Natural killer cell (primary cell): ENCODE measurements at regions not wholly inside any gene's neighbourhood (a gene's known extent, or its start where the extent isn't known, plus 50 kb on each side); places are given as distances from the start of the nearest gene placed in this dataset.

Experiments
- ATAC-seq, 3 donors: fragments of 150-1000 bp in 2 of 3; fragments of 200-7000 bp in 1 of 3; cut with Tn5 transposase; 1 replicate in 1 of 3; 2 replicates in 2 of 3; pipeline ENCODE4 v1.10.0; 2021; ENCODE audit warnings: mild to moderate bottlenecking in 2 of 3, moderate library complexity in 2 of 3
- DNase-seq, 2 donors: peaks; one replicate each; pipeline versions ENCODE4 v3.0.0 to v3.0.0-alpha.2; 2013 to 2021; ENCODE audit warnings: mixed read lengths in 1 of 2
- H3K27ac ChIP-seq: one replicate; pipeline ENCODE4 v1.5.1; 2013; ENCODE audit warnings: mild to moderate bottlenecking, low read length
- H3K27me3 ChIP-seq: one replicate; pipeline ENCODE4 v1.6.1; 2013; ENCODE audit warnings: low read length; ENCODE audit not compliant: control insufficient read depth, insufficient read depth
- H3K36me3 ChIP-seq: one replicate; pipeline ENCODE4 v1.6.1; 2013; ENCODE audit warnings: low read length; ENCODE audit not compliant: control insufficient read depth, insufficient read depth
- H3K4me1 ChIP-seq: one replicate; pipeline ENCODE4 v1.6.1; 2013; ENCODE audit warnings: low read length; ENCODE audit not compliant: control insufficient read depth, insufficient read depth
- H3K4me3 ChIP-seq: one replicate; pipeline ENCODE4 v1.5.1; 2013; ENCODE audit warnings: low read length
- H3K9me3 ChIP-seq: one replicate; pipeline ENCODE4 v1.6.1; 2013; ENCODE audit warnings: low read length; ENCODE audit not compliant: control insufficient read depth, insufficient read depth
- H3K27ac Mint-ChIP-seq, 2 donors: one replicate each; pipeline ENCODE4 v1.8.0; 2022; ENCODE audit warnings: mild to moderate bottlenecking in 2 of 2, mixed read lengths in 2 of 2, moderate library complexity in 1 of 2
- H3K27me3 Mint-ChIP-seq, 2 donors: one replicate each; pipeline ENCODE4 v1.8.0; 2022; ENCODE audit warnings: low read depth in 2 of 2, mixed read lengths in 2 of 2
- H3K36me3 Mint-ChIP-seq: one replicate; pipeline ENCODE4 v1.8.0; 2022; ENCODE audit warnings: mixed read lengths
- H3K4me1 Mint-ChIP-seq, 2 donors: one replicate each; pipeline ENCODE4 v1.8.0; 2022; ENCODE audit warnings: mixed read lengths in 2 of 2
- H3K4me3 Mint-ChIP-seq: one replicate; pipeline ENCODE4 v1.8.0; 2022; ENCODE audit warnings: mild to moderate bottlenecking, moderate library complexity, mixed read lengths
- H3K9me3 Mint-ChIP-seq, 2 donors: one replicate each; pipeline ENCODE4 v1.8.0; 2022; ENCODE audit warnings: mixed read lengths in 2 of 2
- WGBS: methylation state at CpG from one replicate; pipeline ENCODE4 v1.1.7; 2013; ENCODE audit warnings: missing lambda C conversion rate; ENCODE audit not compliant: insufficient coverage; 5-methylcytosine and 5-hydroxymethylcytosine counted together
- intact Hi-C: fragments of 100-400 bp; cut with micrococcal nuclease; formaldehyde crosslinking; loops from one replicate; pipeline ENCODE4 v1.14.2; 2022
- TF ChIP-seq, protein P1 (sequence below): fragments of 200-600 bp; IDR thresholded peaks from one replicate; pipeline ENCODE4 v1.8.0; 2022; ENCODE audit warnings: antibody characterized with exemption

DNA sequence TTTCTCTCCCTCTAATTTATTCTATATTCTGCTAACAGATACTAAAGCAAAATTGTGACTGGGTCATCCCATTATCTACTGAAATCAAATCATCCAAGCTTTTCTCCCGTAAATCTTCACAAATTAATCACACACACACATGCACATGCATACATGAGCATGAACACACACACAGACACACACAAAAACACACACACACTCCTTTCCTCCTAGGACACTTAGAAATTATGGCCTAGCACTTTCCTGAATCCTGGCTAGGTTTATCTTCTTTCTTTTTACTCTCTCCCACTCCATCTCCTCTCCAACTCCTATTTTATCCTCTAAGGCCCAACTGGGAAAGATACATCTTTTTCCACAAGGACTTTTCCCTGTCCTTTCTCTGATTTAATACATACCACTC lies 255.6 kb upstream of the G2E3 start:
- Histone ChIP-seq H3K27me3 (no peaks in the 10 kb centered on the region), H3K9me3 (no peaks in the 10 kb centered on the region), H3K4me3 (no peak overlapping the region), H3K27ac (no peak overlapping the region), H3K36me3 (no peaks in the 10 kb centered on the region), H3K4me1 (no peaks in the 10 kb centered on the region)
- H3K4me1 Mint-ChIP-seq = no peaks in the 10 kb centered on the region
- intact Hi-C loops = no loop called here
- H3K4me3 Mint-ChIP-seq = no peak overlapping the region
- DNase-seq (no peak), ATAC-seq (no peak)
- TF ChIP-seq, protein P1, sequence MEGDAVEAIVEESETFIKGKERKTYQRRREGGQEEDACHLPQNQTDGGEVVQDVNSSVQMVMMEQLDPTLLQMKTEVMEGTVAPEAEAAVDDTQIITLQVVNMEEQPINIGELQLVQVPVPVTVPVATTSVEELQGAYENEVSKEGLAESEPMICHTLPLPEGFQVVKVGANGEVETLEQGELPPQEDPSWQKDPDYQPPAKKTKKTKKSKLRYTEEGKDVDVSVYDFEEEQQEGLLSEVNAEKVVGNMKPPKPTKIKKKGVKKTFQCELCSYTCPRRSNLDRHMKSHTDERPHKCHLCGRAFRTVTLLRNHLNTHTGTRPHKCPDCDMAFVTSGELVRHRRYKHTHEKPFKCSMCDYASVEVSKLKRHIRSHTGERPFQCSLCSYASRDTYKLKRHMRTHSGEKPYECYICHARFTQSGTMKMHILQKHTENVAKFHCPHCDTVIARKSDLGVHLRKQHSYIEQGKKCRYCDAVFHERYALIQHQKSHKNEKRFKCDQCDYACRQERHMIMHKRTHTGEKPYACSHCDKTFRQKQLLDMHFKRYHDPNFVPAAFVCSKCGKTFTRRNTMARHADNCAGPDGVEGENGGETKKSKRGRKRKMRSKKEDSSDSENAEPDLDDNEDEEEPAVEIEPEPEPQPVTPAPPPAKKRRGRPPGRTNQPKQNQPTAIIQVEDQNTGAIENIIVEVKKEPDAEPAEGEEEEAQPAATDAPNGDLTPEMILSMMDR = no peak
- 75% methylated on average over 1 of the region's 1 CpG for WGBS
- no peak overlapping the region for H3K27ac Mint-ChIP-seq
- H3K27me3 Mint-ChIP-seq = no peaks in the 10 kb centered on the region
- H3K36me3 Mint-ChIP-seq = no peaks in the 10 kb centered on the region
- peaks cover 3 to 8% of the 10 kb centered on the region in 2 donors for H3K9me3 Mint-ChIP-seq

DNA sequence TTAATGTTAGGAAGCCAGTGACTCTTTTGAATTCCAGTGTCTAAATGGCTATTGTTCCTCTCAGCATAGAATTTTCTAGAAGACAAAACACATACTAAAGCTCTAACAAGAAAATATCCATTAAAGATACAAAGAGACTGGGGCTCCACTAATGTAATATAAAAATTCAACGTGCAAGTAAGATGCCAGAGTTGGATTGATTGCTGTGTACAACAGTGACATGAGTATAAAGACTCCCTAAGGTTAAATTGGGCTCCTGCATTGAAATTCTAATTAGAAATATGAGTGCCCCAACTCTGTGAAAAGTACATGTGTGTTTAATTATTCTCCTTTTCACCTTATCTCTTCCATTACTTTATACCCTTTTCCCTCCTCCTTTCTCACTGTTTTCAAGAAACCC lies 253.6 kb upstream of the G2E3 start:
- WGBS = no CpG with 5 or more reads among the region's 1 CpG
- Mint-ChIP-seq H3K4me1 (no peaks in the 10 kb centered on the region), H3K4me3 (no peak overlapping the region), H3K27ac (no peak overlapping the region), H3K9me3 (peaks cover 0 to 10% of the 10 kb centered on the region in 2 donors), H3K36me3 (no peaks in the 10 kb centered on the region), H3K27me3 (no peaks in the 10 kb centered on the region)
- no peak overlapping the region for H3K27ac ChIP-seq
- H3K9me3 ChIP-seq = no peaks in the 10 kb centered on the region
- no peak overlapping the region for H3K4me3 ChIP-seq
- no peaks in the 10 kb centered on the region for H3K36me3 ChIP-seq
- TF ChIP-seq, protein P1 = no peak
- intact Hi-C loops = no loop called here
- DNase-seq (no peak), ATAC-seq (no peak)
- H3K4me1 ChIP-seq = no peaks in the 10 kb centered on the region
- H3K27me3 ChIP-seq = no peaks in the 10 kb centered on the region

DNA sequence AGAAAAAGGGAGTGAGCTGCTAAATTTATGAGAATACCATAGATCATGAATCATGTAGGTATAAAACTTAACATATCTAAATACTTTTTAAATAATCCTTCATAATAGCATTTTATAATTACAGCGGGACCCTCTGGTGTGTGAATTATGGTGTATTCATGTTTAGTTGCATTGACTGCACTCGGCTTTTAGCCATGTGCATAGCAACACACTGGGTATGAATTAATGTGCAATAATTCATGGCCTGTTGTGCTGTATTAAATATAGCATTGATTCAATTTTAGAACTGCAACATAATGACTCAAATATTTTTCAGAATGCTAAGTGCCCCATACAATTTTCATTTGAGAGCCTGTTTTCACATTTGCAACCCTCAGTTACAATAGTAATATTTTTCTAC lies 249.6 kb upstream of the G2E3 start:
- no peaks in the 10 kb centered on the region for H3K4me1 Mint-ChIP-seq
- H3K36me3 ChIP-seq = no peaks in the 10 kb centered on the region
- no peaks in the 10 kb centered on the region for H3K36me3 Mint-ChIP-seq

DNA sequence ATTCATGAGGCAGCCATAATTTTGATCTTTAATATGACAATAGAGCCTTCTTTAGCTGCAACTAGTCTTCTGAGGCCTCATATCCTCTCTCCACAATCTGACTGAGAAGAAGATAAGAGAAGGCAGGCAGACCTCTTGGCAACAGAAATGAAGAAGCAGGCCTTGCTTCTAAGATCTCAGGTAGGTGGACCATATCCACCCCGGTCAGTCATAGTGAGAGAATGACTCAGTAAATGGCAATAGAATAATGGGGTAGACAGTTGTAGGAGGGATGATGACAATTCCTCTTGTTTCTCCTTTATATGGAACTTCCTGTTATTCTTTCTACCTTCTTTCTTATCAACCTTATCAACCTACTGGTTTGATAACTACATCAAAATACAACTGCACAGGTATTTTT lies 246.7 kb upstream of the G2E3 start:
- no peak overlapping the region for H3K27ac Mint-ChIP-seq
- no peaks in the 10 kb centered on the region for H3K27me3 ChIP-seq
- H3K4me3 ChIP-seq = no peak overlapping the region
- no peaks in the 10 kb centered on the region for H3K36me3 ChIP-seq
- no peaks in the 10 kb centered on the region for H3K27me3 Mint-ChIP-seq
- whole genome bisulfite sequencing = 73% methylated on average over 1 of the region's 1 CpG
- intact Hi-C loops = no loop called here
- no peaks in the 10 kb centered on the region for H3K9me3 ChIP-seq
- no peak overlapping the region for H3K27ac ChIP-seq
- no peaks in the 10 kb centered on the region for H3K4me1 ChIP-seq
- no peaks in the 10 kb centered on the region for H3K4me1 Mint-ChIP-seq
- ATAC-seq (no peak), DNase-seq (no peak)
- no peaks in the 10 kb centered on the region for H3K36me3 Mint-ChIP-seq
- H3K4me3 Mint-ChIP-seq = no peak overlapping the region
- H3K9me3 Mint-ChIP-seq = peaks cover 12% of the 10 kb centered on the region in 2 donors
- TF ChIP-seq, protein P1 = no peak

More for the DNA sequence above, 249.6 kb upstream of the G2E3 start:
- 75% methylated on average over 1 of the region's 2 CpGs for WGBS
- TF ChIP-seq, protein P1 = no peak
- Mint-ChIP-seq H3K27ac (no peak overlapping the region), H3K4me3 (no peak overlapping the region), H3K27me3 (no peaks in the 10 kb centered on the region), H3K9me3 (peaks cover 5 to 11% of the 10 kb centered on the region in 2 donors)
- Histone ChIP-seq H3K27ac (no peak overlapping the region), H3K4me3 (no peak overlapping the region), H3K27me3 (no peaks in the 10 kb centered on the region), H3K9me3 (no peaks in the 10 kb centered on the region), H3K4me1 (no peaks in the 10 kb centered on the region)
- ATAC-seq (no peak), DNase-seq (no peak)
- intact Hi-C loops = no loop called here
